Glomerular visceral epithelial cell (primary cell): ENCODE measurements at regions not wholly inside any gene's neighbourhood (a gene's known extent, or its start where the extent isn't known, plus 50 kb on each side); places are given as distances from the start of the nearest gene placed in this dataset.

ENCODE experiments used
- DNase-seq: peaks from one replicate; pipeline ENCODE4 v3.0.0-alpha.2; 2016; ENCODE audit errors: extremely low spot score

DNA sequence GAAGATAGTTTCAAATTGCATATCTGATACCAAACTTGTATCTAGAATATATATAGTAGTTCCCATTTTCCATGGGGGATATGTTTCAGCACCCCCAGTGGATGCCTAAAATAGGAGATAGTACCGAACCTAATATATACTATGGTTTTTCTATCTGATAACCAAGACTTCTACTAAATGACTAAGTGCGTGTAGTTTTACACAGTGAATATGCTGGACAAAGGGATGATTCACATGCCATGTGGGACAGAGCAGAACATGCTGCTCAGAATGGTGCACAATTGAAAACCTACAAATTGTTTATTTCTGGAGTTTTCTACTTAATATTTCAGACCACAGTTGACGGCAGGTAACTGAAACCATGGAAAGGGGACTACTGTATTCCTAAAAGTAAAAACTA lies 73.4 kb upstream of the TP63 start:
- no peak for DNase-seq

DNA sequence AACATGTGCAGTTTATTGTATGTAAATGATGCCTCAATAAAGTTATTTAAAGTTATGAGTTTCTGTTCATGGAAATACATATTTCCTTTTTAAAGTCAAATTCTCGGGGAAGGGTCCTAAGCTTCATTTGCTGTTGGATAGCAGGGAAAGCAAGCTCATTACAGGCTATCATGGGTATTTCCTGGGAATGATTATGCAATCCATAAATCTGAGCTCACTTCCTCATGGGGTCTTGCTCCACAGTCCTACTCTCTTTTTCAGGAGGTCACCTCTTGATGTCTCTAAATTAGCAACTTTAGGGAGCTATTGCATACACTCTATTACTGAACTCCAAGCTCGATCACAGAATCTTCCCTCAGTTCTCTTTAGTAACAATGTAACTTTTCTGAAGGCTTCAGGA lies 69.9 kb upstream of the TP63 start:
- no peak for DNase-seq

DNA sequence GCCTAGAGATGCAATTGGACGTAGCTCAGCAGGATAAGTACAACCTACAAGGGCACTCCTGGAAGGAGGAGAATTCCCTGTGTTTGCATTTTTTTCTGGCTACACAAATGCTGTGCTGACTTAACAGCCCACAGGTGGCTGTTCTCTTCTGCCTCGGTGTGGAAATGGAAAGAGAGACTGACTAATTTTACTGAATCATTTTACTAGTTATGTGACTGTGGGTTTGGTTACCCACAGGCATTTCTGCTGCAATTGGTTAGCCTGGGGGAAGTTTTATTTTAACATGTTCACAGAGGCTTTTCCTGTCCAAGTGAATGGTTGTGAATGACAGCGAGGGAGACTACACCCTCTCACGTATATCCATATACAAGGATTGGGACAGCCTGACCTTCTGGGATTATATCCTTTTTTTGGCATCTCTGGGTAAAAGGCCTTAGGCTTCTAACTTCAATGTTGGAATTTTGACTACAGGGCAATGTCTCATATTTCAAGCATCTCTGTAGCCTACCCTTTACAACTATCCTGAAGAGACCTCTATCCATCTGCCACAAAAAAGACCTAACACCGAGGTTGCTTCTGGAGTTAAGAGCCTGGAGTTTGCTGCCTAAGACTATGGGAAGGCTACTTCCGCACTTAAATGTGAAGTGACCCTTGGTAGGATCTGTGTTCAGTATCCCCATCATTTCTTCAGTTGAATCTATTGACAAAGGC lies 67.2 kb upstream of the TP63 start:
- DNase-seq, result peak; percentile 87

DNA sequence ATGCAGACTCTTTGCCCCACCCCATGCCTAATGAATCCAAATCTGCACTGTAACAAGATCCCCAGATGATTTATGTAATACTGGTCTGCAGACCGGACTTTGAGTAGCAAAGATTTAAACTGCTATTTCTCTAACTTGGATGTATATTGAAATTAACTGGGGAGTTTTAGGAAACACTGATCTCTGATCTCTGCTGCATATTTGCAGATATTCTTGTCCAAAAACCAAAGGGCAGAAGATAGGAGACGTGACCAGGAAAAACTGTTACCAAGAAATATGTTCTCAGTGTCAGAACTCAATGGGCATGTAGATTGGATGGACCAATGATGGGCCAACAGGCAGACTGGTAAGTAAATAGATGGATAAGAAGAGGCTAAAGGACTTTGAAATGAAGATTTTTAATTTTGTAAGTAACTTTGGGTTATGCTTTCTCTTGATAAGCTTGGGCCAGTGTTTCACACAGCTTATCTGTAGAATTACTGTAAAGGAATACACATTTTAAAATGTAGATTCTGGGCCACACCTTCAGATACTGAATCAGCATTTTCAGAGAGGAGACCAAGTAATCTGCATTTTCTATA lies 64.5 kb upstream of the TP63 start:
- no peak for DNase-seq

DNA sequence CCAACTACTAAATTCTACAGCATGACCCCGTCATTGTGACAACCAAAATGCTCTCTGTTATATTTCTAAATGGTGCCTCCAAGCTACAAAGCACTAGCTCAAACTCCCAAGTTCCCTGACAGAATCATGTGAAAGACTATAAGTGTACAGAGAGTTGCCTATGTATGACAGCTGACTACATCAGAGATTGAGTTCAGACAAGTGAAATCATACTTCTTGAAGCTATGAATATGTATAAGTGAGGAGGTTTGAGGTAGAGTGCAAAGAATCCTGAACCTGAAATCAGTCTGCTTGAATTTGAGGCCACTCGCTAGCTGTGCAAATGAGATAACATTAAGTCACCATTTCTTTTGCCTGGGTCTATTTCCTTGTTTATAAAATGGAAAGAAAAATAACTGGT lies 63.9 kb upstream of the TP63 start:
- DNase-seq, result no peak

DNA sequence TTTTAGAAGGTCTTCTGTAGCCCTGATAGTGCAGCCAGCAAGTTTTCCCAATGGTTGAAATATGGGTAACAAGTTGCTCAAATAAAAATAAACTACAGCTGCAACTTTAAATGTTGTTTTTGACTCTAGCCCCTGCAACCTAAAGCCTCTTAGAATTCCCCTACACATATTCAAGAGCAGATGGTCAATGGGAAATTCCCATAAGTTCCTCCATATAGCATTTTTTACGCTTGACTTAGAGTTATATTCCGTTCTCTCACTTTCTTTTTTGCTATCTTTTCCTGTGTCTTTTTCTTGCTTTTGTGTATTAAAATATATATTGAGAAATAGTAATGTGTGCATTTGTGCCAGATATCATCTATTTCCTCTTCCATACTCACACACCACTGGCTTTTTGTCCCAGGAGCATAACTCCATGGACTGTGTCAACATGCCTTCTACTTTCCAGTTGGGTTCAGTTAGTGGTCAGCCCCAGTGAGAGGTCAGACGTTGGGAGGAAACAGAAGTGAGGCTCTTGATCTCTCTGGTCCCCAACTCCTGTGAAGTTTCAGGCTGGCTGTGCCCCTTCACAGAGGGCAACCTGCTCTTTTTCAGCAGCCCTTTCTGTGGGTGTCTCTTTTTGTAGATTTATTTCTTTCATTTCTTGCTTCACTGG lies 63.3 kb upstream of the TP63 start:
- DNase-seq, result no peak

DNA sequence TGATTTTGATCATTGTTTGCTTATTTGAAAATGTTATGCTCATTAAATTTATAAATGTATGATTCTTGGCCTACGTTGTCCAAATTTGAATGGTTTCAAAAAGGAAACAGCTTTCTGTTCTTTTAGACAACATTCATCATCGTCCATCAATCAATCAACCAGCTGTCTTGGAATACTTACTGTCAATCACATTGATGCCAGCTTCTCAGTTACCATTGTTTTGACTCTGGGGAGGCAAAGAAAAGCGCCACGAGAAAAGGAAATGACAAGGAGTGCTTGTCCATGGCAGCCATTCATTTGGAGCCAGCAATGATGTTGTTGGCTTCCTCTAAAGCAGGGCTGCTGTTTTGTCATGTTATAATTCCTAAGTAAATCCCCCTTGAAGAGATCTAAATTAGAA lies 62.2 kb upstream of the TP63 start:
- no peak for DNase-seq

DNA sequence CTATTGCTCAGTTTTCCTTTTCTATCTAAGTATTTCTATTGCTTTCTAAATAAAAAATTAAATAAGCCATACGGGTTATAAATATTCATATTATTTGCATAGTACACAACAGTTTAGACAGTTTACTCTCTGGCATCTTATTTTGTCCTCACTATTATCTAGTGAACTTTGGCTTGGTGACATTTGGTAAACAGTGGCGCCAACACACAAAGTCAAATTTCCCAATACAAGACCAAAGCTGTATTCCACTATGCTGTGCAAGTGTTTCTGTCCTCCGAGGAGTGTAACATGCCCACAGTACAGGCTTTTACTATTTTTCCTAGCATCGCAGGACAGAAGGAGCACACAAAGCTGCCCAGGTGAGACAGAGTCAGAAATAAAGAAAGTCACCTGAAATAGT lies 61.7 kb upstream of the TP63 start:
- DNase-seq, result no peak

DNA sequence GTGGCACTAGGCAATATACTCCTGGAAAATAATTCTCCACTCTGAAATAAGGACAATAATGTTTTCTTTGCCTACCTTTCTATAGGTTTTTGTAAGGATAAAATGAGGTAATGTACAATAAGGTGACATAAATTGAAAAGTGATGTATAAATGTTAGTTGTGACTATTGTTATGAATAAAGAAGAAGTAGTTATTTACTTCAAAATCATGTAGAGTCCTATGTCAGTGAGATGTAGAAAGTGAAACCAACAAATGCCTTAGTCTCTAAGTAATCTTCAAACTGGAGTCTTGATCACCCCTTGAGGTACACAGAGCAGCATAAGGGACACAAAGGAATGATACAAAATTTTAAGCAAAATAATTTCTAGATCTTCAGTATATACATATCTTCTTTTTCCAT lies 60.3 kb upstream of the TP63 start:
- no peak for DNase-seq

DNA sequence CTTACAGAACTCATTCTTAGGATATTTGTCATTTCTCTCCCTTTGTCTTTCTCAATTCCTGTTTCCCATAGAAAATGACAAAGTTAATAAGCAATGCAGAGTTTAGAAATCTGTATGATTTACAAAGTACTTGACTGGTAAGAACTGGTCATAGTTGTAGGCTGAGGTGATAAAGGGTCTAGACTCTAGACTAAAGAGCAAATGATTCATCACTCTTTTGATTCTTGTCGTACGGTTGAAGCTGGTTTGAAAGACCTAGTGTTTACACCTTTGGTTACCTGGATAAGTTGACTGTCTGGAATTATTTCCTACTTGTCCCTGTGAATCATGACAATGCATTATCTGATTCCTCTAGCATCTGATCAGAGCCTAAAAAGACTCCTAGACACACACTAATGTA lies 58.9 kb upstream of the TP63 start:
- no peak for DNase-seq

DNA sequence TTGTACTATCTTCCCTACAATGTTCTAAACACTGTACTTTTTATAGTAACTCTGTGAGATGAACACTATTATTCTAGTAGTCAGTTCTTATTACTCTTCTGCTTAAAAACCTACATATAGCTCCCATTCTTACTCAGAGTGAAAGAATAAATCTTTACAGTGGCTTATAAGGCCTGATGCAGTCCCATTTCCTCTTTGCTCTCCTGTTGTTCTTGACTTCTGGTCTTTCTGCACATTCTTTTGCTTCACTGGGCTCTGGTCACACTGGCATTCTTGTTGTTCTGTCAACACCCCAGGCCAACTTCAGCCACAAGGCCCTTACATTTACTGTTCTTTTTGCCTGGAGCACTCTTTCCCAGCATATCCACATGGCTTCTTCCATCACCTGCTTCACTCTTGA lies 58.2 kb upstream of the TP63 start:
- no peak for DNase-seq

DNA sequence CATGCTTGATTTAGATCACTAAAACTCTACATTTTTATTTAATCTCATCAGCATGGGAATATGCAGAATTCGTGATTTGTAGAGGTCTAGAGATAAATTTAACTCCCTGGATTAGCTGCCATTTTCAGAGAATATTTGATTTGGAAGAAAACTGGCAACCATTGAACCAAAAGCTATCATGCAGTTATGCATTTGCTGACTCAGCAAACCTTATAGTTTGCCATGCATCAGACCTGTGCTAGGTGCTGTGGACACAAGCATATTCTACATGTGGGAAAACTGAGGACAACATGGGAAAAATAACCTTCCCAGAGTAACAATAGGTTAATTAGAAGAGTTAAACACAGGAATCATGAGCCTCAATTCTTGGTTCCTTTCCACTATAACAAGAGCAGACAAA lies 54.7 kb upstream of the TP63 start:
- no peak for DNase-seq

DNA sequence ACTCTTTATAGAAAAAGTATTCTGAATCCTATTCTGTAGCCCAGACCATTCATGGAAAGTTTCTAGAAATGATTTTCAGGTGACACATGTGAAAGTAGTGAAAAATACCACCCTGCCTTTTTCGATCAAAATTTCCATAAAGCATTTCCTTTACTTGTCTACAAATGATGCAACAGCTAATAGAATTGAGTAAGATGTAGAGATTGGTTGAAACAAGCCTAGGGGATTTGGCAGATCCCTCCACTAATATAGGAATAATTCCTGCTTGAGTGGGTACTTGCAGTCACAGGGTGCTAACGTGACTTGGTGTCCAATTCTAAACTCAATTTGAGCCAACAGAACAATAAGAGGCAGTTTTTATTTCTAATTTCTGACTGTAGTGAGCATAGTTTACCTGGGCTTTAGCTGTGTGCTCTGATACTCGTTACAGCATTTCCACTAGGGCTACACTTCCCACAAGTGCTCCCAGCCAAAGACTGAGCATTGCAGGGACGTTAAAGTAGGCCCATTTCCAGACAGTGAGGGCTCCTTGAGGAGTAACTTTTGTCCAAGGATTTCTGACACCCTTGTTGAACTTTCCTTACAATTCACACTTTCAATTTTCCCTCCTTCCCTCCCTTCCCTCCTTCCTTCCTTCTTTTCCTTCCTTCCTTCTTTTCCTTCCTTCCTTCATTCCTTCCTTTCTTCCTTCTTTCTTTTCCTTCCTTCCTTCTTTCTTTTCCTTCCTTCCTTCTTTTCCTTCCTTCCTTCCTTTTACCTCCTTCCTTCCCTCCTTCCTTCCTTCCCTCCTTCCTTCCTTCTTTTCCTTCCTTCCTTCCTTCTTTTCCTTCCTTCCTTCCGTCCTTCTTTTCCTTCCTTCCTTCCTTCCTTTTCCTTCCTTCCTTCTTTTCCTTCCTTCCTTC lies 53.9 kb upstream of the TP63 start:
- DNase-seq, result no peak

DNA sequence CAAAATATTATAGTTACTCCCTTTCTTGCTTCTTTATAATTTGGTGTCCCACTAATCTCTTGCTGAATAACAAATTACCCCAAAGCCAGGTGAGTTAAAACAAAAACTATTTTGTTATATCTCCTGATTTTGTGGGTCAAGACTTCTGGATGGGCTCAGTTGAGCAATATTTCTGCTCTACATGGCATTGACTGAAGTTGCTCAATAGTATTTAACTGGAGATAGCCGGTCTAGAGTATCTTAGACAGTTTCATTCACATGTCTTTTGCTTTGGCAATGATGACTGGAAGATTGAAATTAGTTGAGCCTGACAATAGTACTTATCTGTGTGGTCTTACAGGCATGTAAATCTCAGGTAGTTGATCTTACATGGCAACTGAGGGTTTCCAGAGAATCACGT lies 51.0 kb upstream of the TP63 start:
- DNase-seq, result no peak
